ENCODE measurements at regions not wholly inside any gene's neighbourhood (a gene's known extent, or its start where the extent isn't known, plus 50 kb on each side); places are given as distances from the start of the nearest gene placed in this dataset.

- Histone ChIP-seq H3K27ac (ENCODE audit: low read length) (no peak overlapping the region), H3K4me1 (ENCODE audit: control insufficient read depth in 1 of 2, insufficient read depth in 2 of 2, low read length in 2 of 2) (peaks cover 0 to 6% of the 10 kb centered on the region in 2 donors), H3K27me3 (ENCODE audit: low read depth, low read length) (no peaks in the 10 kb centered on the region), H3K36me3 (ENCODE audit: control insufficient read depth in 1 of 2, insufficient read depth in 2 of 2, low read length in 2 of 2) (no peaks in the 10 kb centered on the region), H3K9me3 (ENCODE audit: control insufficient read depth in 1 of 2, low read length in 2 of 2) (no peaks in the 10 kb centered on the region), H3K4me3 (ENCODE audit: low read depth in 1 of 2, low read length in 2 of 2) (no peak overlapping the region)
These were observed 58.8 kb downstream of the SPRY1 start for GRCh38 chr4:123455360-123455759.

DNA sequence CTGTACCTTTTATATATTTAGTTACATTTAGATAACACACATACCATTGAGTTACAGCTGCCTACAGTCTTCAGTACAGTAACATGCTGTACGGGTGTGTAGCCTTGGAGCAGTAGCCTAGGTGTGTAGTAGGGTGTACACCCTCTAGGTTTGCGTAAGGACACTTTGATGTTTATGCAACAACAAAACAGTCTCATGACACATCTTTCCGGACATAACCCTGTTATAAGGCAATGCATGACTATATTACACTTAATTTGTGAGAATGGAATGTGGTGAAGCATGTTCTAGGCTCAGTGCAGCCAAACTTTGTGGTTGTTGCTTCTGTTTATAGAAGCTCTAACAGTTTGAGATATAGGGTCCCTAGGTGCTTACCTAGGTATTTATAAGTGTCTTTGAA is 65.4 kb downstream of the SPRY1 start:
- no peaks in the 10 kb centered on the region for H3K36me3 ChIP-seq (ENCODE audit: control insufficient read depth in 1 of 2, insufficient read depth in 2 of 2, low read length in 2 of 2)
- no peaks in the 10 kb centered on the region for H3K27me3 ChIP-seq (ENCODE audit: low read depth, low read length)
- no peak overlapping the region for H3K4me3 ChIP-seq (ENCODE audit: low read depth in 1 of 2, low read length in 2 of 2)
- H3K27ac ChIP-seq (ENCODE audit: low read length), result no peak overlapping the region
- H3K4me1 ChIP-seq (ENCODE audit: control insufficient read depth in 1 of 2, insufficient read depth in 2 of 2, low read length in 2 of 2), result no peaks in the 10 kb centered on the region
- H3K9me3 ChIP-seq (ENCODE audit: control insufficient read depth in 1 of 2, low read length in 2 of 2), result no peaks in the 10 kb centered on the region

GRCh38 chr4:123463869-123464268 is 67.3 kb downstream of the SPRY1 start:
- no peaks in the 10 kb centered on the region for H3K4me1 ChIP-seq (ENCODE audit: control insufficient read depth in 1 of 2, insufficient read depth in 2 of 2, low read length in 2 of 2)
- H3K4me3 ChIP-seq (ENCODE audit: low read depth in 1 of 2, low read length in 2 of 2), result no peak overlapping the region
- H3K9me3 ChIP-seq (ENCODE audit: control insufficient read depth in 1 of 2, low read length in 2 of 2), result no peaks in the 10 kb centered on the region
- no peaks in the 10 kb centered on the region for H3K36me3 ChIP-seq (ENCODE audit: control insufficient read depth in 1 of 2, insufficient read depth in 2 of 2, low read length in 2 of 2)
- H3K27me3 ChIP-seq (ENCODE audit: low read depth, low read length), result no peaks in the 10 kb centered on the region
- H3K27ac ChIP-seq (ENCODE audit: low read length), result no peak overlapping the region

GRCh38 chr4:123465416-123465815 is 68.8 kb downstream of the SPRY1 start:
- H3K27me3 ChIP-seq (ENCODE audit: low read depth, low read length), result no peaks in the 10 kb centered on the region
- H3K9me3 ChIP-seq (ENCODE audit: control insufficient read depth in 1 of 2, low read length in 2 of 2), result no peaks in the 10 kb centered on the region
- H3K27ac ChIP-seq (ENCODE audit: low read length), result no peak overlapping the region
- no peaks in the 10 kb centered on the region for H3K36me3 ChIP-seq (ENCODE audit: control insufficient read depth in 1 of 2, insufficient read depth in 2 of 2, low read length in 2 of 2)
- H3K4me3 ChIP-seq (ENCODE audit: low read depth in 1 of 2, low read length in 2 of 2), result no peak overlapping the region
- H3K4me1 ChIP-seq (ENCODE audit: control insufficient read depth in 1 of 2, insufficient read depth in 2 of 2, low read length in 2 of 2), result no peaks in the 10 kb centered on the region

- H3K27me3 ChIP-seq (ENCODE audit: low read depth, low read length), result no peaks in the 10 kb centered on the region
- H3K36me3 ChIP-seq (ENCODE audit: control insufficient read depth in 1 of 2, insufficient read depth in 2 of 2, low read length in 2 of 2), result no peaks in the 10 kb centered on the region
- no peak overlapping the region for H3K27ac ChIP-seq (ENCODE audit: low read length)
- H3K4me1 ChIP-seq (ENCODE audit: control insufficient read depth in 1 of 2, insufficient read depth in 2 of 2, low read length in 2 of 2), result no peaks in the 10 kb centered on the region
- H3K4me3 ChIP-seq (ENCODE audit: low read depth in 1 of 2, low read length in 2 of 2), result no peak overlapping the region
- no peaks in the 10 kb centered on the region for H3K9me3 ChIP-seq (ENCODE audit: control insufficient read depth in 1 of 2, low read length in 2 of 2)
These were observed 69.6 kb downstream of the SPRY1 start for GRCh38 chr4:123466080-123466785.

DNA sequence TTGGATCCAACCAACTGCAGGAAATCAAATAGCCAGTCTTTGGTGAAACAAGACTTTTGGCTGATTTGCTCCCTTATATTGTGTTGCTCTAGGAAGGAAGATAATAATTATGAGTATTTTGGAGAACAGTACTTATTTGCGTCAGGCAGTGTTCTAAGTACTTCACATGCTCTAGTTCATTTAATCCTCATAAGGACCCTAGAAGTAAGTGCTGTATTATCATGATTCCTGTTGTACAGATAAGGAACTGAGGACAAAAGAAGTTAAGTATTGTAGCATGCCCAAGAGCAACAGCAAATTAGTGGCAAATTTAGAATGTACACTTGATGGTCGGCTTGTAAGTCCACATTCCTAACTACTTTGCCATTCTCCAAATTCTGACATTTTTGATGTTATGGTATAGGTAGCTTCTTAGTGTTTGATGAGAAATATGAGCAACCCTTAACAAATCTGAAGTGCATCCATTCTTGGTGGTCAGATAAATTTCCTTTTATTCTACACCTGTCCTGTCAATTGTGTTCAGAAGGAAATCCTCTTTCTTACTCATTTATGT is 72.0 kb downstream of the SPRY1 start:
- H3K27ac ChIP-seq (ENCODE audit: low read length), result no peak overlapping the region
- no peaks in the 10 kb centered on the region for H3K9me3 ChIP-seq (ENCODE audit: control insufficient read depth in 1 of 2, low read length in 2 of 2)
- no peaks in the 10 kb centered on the region for H3K4me1 ChIP-seq (ENCODE audit: control insufficient read depth in 1 of 2, insufficient read depth in 2 of 2, low read length in 2 of 2)
- H3K36me3 ChIP-seq (ENCODE audit: control insufficient read depth in 1 of 2, insufficient read depth in 2 of 2, low read length in 2 of 2), result no peaks in the 10 kb centered on the region
- H3K27me3 ChIP-seq (ENCODE audit: low read depth, low read length), result no peaks in the 10 kb centered on the region
- H3K4me3 ChIP-seq (ENCODE audit: low read depth in 1 of 2, low read length in 2 of 2), result no peak overlapping the region

DNA sequence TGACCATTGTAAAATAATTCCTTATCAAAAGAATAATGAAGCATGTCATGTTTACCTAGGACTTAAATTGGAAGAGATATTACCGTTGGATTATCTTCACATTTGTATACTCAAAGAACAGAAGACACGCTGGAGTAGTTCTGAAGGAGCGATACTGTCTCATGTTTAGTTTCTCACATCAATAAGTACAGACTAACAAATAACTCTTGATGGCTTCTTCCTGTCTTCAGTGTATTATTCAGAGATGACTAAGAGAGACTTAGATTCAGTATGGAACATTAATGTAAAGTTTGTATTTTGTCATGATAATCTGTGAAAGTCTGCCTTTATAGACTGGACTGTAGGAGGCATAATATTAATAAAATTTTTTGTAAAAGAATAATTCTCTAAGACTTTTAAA is 72.7 kb downstream of the SPRY1 start:
- Histone ChIP-seq H3K4me1 (ENCODE audit: control insufficient read depth in 1 of 2, insufficient read depth in 2 of 2, low read length in 2 of 2) (no peaks in the 10 kb centered on the region), H3K36me3 (ENCODE audit: control insufficient read depth in 1 of 2, insufficient read depth in 2 of 2, low read length in 2 of 2) (no peaks in the 10 kb centered on the region), H3K4me3 (ENCODE audit: low read depth in 1 of 2, low read length in 2 of 2) (no peak overlapping the region), H3K9me3 (ENCODE audit: control insufficient read depth in 1 of 2, low read length in 2 of 2) (no peaks in the 10 kb centered on the region), H3K27ac (ENCODE audit: low read length) (no peak overlapping the region), H3K27me3 (ENCODE audit: low read depth, low read length) (no peaks in the 10 kb centered on the region)

- H3K9me3 ChIP-seq (ENCODE audit: control insufficient read depth in 1 of 2, low read length in 2 of 2), result no peaks in the 10 kb centered on the region
- H3K4me3 ChIP-seq (ENCODE audit: low read depth in 1 of 2, low read length in 2 of 2), result no peak overlapping the region
- H3K36me3 ChIP-seq (ENCODE audit: control insufficient read depth in 1 of 2, insufficient read depth in 2 of 2, low read length in 2 of 2), result no peaks in the 10 kb centered on the region
- no peak overlapping the region for H3K27ac ChIP-seq (ENCODE audit: low read length)
- no peaks in the 10 kb centered on the region for H3K4me1 ChIP-seq (ENCODE audit: control insufficient read depth in 1 of 2, insufficient read depth in 2 of 2, low read length in 2 of 2)
- H3K27me3 ChIP-seq (ENCODE audit: low read depth, low read length), result no peaks in the 10 kb centered on the region
These were observed 73.1 kb downstream of the SPRY1 start for GRCh38 chr4:123469696-123470095.

- no peaks in the 10 kb centered on the region for H3K9me3 ChIP-seq (ENCODE audit: control insufficient read depth in 1 of 2, low read length in 2 of 2)
- no peak overlapping the region for H3K4me3 ChIP-seq (ENCODE audit: low read depth in 1 of 2, low read length in 2 of 2)
- H3K27me3 ChIP-seq (ENCODE audit: low read depth, low read length), result no peaks in the 10 kb centered on the region
- H3K27ac ChIP-seq (ENCODE audit: low read length), result no peak overlapping the region
- H3K4me1 ChIP-seq (ENCODE audit: control insufficient read depth in 1 of 2, insufficient read depth in 2 of 2, low read length in 2 of 2), result no peaks in the 10 kb centered on the region
- H3K36me3 ChIP-seq (ENCODE audit: control insufficient read depth in 1 of 2, insufficient read depth in 2 of 2, low read length in 2 of 2), result no peaks in the 10 kb centered on the region
These were observed 74.0 kb downstream of the SPRY1 start for GRCh38 chr4:123470640-123471039.

DNA sequence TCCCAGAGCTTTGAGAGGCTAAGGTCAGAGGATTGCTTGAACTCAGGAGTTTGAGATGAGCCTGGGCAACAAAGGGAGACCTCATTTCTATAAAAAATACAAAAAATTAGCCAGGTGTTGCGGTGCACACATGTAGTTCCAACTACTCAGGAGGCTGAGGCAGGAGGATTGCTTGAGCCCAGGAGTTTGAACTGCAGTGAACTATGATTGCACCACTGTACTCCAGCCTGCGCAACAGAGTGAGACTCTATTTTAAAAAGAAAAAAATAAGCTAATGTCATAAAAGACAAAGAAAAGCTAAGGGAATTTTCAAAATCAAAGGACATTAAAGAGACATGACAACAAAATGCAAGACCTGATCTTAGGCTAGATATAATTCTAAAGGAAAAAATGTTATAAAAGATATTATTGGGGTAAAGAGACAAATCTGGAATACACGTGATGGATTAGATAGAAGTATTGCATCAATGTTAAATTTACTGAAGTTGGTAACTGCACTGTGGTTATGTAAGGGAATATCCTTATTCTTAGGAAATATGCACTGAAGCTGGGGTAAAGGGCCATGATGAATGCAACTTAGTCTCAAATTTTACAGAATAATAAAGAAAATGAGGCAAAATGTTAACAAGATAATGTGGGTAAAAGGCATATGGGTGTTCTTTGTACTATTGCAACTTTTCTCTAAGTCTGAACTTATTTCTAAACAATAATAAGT is 75.2 kb downstream of the SPRY1 start:
- no peaks in the 10 kb centered on the region for H3K36me3 ChIP-seq (ENCODE audit: control insufficient read depth in 1 of 2, insufficient read depth in 2 of 2, low read length in 2 of 2)
- no peak overlapping the region for H3K27ac ChIP-seq (ENCODE audit: low read length)
- no peak overlapping the region for H3K4me3 ChIP-seq (ENCODE audit: low read depth in 1 of 2, low read length in 2 of 2)
- H3K4me1 ChIP-seq (ENCODE audit: control insufficient read depth in 1 of 2, insufficient read depth in 2 of 2, low read length in 2 of 2), result no peaks in the 10 kb centered on the region
- no peaks in the 10 kb centered on the region for H3K27me3 ChIP-seq (ENCODE audit: low read depth, low read length)
- H3K9me3 ChIP-seq (ENCODE audit: control insufficient read depth in 1 of 2, low read length in 2 of 2), result no peaks in the 10 kb centered on the region

GRCh38 chr4:123474817-123475216 is 78.2 kb downstream of the SPRY1 start:
- Histone ChIP-seq H3K36me3 (ENCODE audit: control insufficient read depth in 1 of 2, insufficient read depth in 2 of 2, low read length in 2 of 2) (no peaks in the 10 kb centered on the region), H3K27me3 (ENCODE audit: low read depth, low read length) (no peaks in the 10 kb centered on the region), H3K4me3 (ENCODE audit: low read depth in 1 of 2, low read length in 2 of 2) (no peak overlapping the region), H3K9me3 (ENCODE audit: control insufficient read depth in 1 of 2, low read length in 2 of 2) (no peaks in the 10 kb centered on the region), H3K27ac (ENCODE audit: low read length) (no peak overlapping the region), H3K4me1 (ENCODE audit: control insufficient read depth in 1 of 2, insufficient read depth in 2 of 2, low read length in 2 of 2) (peaks cover 0 to 5% of the 10 kb centered on the region in 2 donors)
